ENCODE measurements at regions not wholly inside any gene's neighbourhood (a gene's known extent, or its start where the extent isn't known, plus 50 kb on each side); places are given as distances from the start of the nearest gene placed in this dataset.

DNA sequence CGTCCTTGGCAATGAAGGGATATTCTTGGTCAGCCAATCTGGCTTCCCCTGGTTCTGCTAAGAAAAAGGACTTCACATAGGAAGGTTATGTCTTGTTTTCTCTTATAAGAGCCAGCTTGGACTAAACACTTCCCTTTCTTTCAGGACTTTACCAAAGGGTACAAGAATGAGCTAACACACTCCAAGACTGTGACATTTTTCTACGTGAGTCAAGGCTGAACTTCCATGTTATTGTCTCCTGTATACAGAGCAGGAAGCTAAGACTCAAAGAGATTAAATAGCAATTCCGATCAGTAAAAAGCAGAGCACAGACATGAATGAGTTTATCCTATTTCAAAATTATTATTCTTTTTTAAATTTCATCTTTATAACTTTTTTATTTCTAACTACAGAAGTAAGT, 63.3 kb upstream of the STT3B start:
- TF ChIP-seq POLR2AphosphoS5 (IDR thresholded peaks at IDR 0.05; ENCODE audit: insufficient read depth, low read depth, low read length) = no peak
- TF ChIP-seq, protein P1, sequence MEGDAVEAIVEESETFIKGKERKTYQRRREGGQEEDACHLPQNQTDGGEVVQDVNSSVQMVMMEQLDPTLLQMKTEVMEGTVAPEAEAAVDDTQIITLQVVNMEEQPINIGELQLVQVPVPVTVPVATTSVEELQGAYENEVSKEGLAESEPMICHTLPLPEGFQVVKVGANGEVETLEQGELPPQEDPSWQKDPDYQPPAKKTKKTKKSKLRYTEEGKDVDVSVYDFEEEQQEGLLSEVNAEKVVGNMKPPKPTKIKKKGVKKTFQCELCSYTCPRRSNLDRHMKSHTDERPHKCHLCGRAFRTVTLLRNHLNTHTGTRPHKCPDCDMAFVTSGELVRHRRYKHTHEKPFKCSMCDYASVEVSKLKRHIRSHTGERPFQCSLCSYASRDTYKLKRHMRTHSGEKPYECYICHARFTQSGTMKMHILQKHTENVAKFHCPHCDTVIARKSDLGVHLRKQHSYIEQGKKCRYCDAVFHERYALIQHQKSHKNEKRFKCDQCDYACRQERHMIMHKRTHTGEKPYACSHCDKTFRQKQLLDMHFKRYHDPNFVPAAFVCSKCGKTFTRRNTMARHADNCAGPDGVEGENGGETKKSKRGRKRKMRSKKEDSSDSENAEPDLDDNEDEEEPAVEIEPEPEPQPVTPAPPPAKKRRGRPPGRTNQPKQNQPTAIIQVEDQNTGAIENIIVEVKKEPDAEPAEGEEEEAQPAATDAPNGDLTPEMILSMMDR (IDR thresholded peaks at IDR 0.05; ENCODE audit: extremely low read depth in 1 of 2, insufficient read depth in 1 of 2, low read depth in 1 of 2, low read length in 2 of 2) = no peak
- no peak for TF ChIP-seq FOS (IDR thresholded peaks at IDR 0.05; ENCODE audit: borderline replicate concordance, insufficient read depth, low read length)
- TF ChIP-seq POLR2A (IDR thresholded peaks at IDR 0.05; ENCODE audit: low read depth, low read length) = no peak
- no peak for TF ChIP-seq MYC (IDR thresholded peaks at IDR 0.05; ENCODE audit: low read depth, low read length)
- TF ChIP-seq EZH2 (IDR thresholded peaks at IDR 0.05; ENCODE audit: borderline replicate concordance, low read depth, low read length, severe bottlenecking) = no peak

Measured in endothelial cell of umbilical vein (primary cell).